IMR-90 (cell line): ENCODE measurements at regions not wholly inside any gene's neighbourhood (a gene's known extent, or its start where the extent isn't known, plus 50 kb on each side); places are given as distances from the start of the nearest gene placed in this dataset.

ENCODE experiments used
- ATAC-seq: fragments of 200-7000 bp; cut with Tn5 transposase; 2 replicates; pipeline ENCODE4 v1.9.1; 2020; ENCODE audit warnings: low read depth, mild to moderate bottlenecking, moderate library complexity
- BruUV-seq: library from RNA; stranded (reverse); fragments of 400-500 nt; replicated peaks from 2 replicates; lab custom pipeline; 2021; lab: Mats Ljungman, UMichigan
- CTCF ChIA-PET: fragments of 300-600 bp; formaldehyde crosslinking; extraction: SDS; loops from one replicate; lab custom pipeline; 2021; ENCODE audit warnings: antibody characterized with exemption; lab: Yijun Ruan, JAX
- POLR2A ChIA-PET: fragments of 300-600 bp; sonication (Branson Sonifier 250); formaldehyde crosslinking; loops from one replicate; lab custom pipeline; 2022; ENCODE audit warnings: antibody characterized with exemption; ENCODE audit not compliant: unreplicated experiment; lab: Charles Lee
- DNase-seq: peaks from one replicate; pipeline ENCODE4 v3.0.0; 2013
- H2AFZ ChIP-seq: replicated peaks from 2 replicates; pipeline ENCODE3; 2013; ENCODE audit warnings: low read length, mild to moderate bottlenecking; ENCODE audit not compliant: poor library complexity
- H2AK5ac ChIP-seq: 2 replicates; pipeline ENCODE4 v1.6.1; 2013; ENCODE audit warnings: low read depth, low read length, inconsistent platforms
- H2AK9ac ChIP-seq: replicated peaks from 2 replicates; pipeline ENCODE3; 2013; ENCODE audit warnings: mild to moderate bottlenecking, low read depth, low read length, moderate library complexity; ENCODE audit not compliant: poor library complexity
- H2BK120ac ChIP-seq: 2 replicates; pipeline ENCODE4 v1.6.1; 2013; ENCODE audit warnings: low read depth, low read length, inconsistent platforms
- H2BK15ac ChIP-seq: 3 replicates; pipeline ENCODE4 v1.6.1; 2013; ENCODE audit warnings: low read depth, low read length, inconsistent platforms
- H2BK20ac ChIP-seq: 2 replicates; pipeline ENCODE4 v1.6.1; 2013; ENCODE audit warnings: low read depth, mild to moderate bottlenecking, inconsistent platforms, low read length, moderate library complexity
- H2BK5ac ChIP-seq: 2 replicates; pipeline ENCODE4 v1.6.1; 2013; ENCODE audit warnings: mild to moderate bottlenecking, low read depth, low read length, inconsistent platforms; ENCODE audit not compliant: poor library complexity, severe bottlenecking
- H3K14ac ChIP-seq: replicated peaks from 2 replicates; pipeline ENCODE4 v1.6.1; 2013; ENCODE audit warnings: low read depth, low read length, inconsistent platforms
- H3K18ac ChIP-seq: 2 replicates; pipeline ENCODE4 v1.6.1; 2013; ENCODE audit warnings: low read depth, low read length, control low read depth
- H3K23ac ChIP-seq: 2 replicates; pipeline ENCODE4 v1.6.1; 2013; ENCODE audit warnings: low read depth, low read length, inconsistent platforms
- H3K27ac ChIP-seq: 2 replicates; pipeline ENCODE4 v1.5.1; 2013; ENCODE audit warnings: mild to moderate bottlenecking, control low read depth, low read length; ENCODE audit not compliant: insufficient read depth
- H3K27me3 ChIP-seq: 2 replicates; pipeline ENCODE4 v1.6.1; 2013; ENCODE audit warnings: low read length; ENCODE audit not compliant: control insufficient read depth, insufficient read depth
- H3K36me3 ChIP-seq: 2 replicates; pipeline ENCODE4 v1.6.1; 2013; ENCODE audit warnings: low read length, mixed read lengths; ENCODE audit not compliant: control insufficient read depth, insufficient read depth
- H3K4ac ChIP-seq: 2 replicates; pipeline ENCODE4 v1.6.1; 2013; ENCODE audit warnings: low read depth, low read length, inconsistent platforms
- H3K4me1 ChIP-seq: 2 replicates; pipeline ENCODE4 v1.6.1; 2013; ENCODE audit warnings: low read length, mixed read lengths; ENCODE audit not compliant: control insufficient read depth, insufficient read depth
- H3K4me2 ChIP-seq: 2 replicates; pipeline ENCODE4 v1.6.1; 2013; ENCODE audit warnings: low read depth, mild to moderate bottlenecking, control low read depth, low read length, moderate library complexity
- H3K4me3 ChIP-seq: 2 replicates; pipeline ENCODE4 v1.5.1; 2013; ENCODE audit warnings: low read depth, mild to moderate bottlenecking, control low read depth, low read length, moderate library complexity; ENCODE audit not compliant: insufficient read depth
- H3K56ac ChIP-seq: 2 replicates; pipeline ENCODE4 v1.6.1; 2013; ENCODE audit warnings: low read length, inconsistent platforms; ENCODE audit not compliant: insufficient read depth; ENCODE audit errors: extremely low read depth
- H3K79me1 ChIP-seq, 2 experiments: 2 replicates each; pipeline ENCODE4 v1.6.1; 2013; ENCODE audit warnings: low read length in 2 of 2, inconsistent platforms in 1 of 2, low read depth in 1 of 2
- H3K9ac ChIP-seq: 2 replicates; pipeline ENCODE4 v1.6.1; 2013; ENCODE audit warnings: low read depth, low read length, control low read depth
- H3K9me1 ChIP-seq: 2 replicates; pipeline ENCODE4 v1.6.1; 2013; ENCODE audit warnings: low read length, inconsistent platforms; ENCODE audit not compliant: insufficient read depth
- H3K9me3 ChIP-seq: 2 replicates; pipeline ENCODE4 v1.6.1; 2013; ENCODE audit warnings: low read length; ENCODE audit not compliant: control insufficient read depth, insufficient read depth
- H4K20me1 ChIP-seq: 2 replicates; pipeline ENCODE4 v1.6.1; 2013; ENCODE audit warnings: low read length, inconsistent platforms; ENCODE audit not compliant: insufficient read depth
- H4K5ac ChIP-seq: 2 replicates; pipeline ENCODE4 v1.6.1; 2013; ENCODE audit warnings: mild to moderate bottlenecking, low read depth, low read length, control low read depth
- H4K8ac ChIP-seq, 2 experiments: 2 replicates each; pipeline ENCODE4 v1.6.1; 2013; ENCODE audit warnings: low read depth in 2 of 2, low read length in 2 of 2, control low read depth in 1 of 2, inconsistent platforms in 1 of 2
- H4K91ac ChIP-seq: 2 replicates; pipeline ENCODE4 v1.6.1; 2013; ENCODE audit warnings: low read depth, low read length, inconsistent platforms; ENCODE audit not compliant: insufficient read depth
- BHLHE40 ChIP-seq: fragments of 150-350 bp; IDR thresholded peaks from 2 replicates; pipeline ENCODE4 v1.6.1; 2016; ENCODE audit warnings: mild to moderate bottlenecking, low read depth, low read length
- CEBPB ChIP-seq: IDR thresholded peaks from 2 replicates; pipeline ENCODE4 v1.6.1; 2012; ENCODE audit warnings: low read depth, low read length, improper control_type of control experiment
- CTCF ChIP-seq: conservative IDR thresholded peaks from 2 replicates; pipeline ENCODE4 v1.5.1; 2012; ENCODE audit warnings: mild to moderate bottlenecking, low read depth, low read length, improper control_type of control experiment
- MXI1 ChIP-seq: IDR thresholded peaks from 2 replicates; pipeline ENCODE4 v1.6.1; 2012; ENCODE audit warnings: low read depth, mild to moderate bottlenecking, low read length, moderate library complexity, borderline replicate concordance
- RAD21 ChIP-seq: IDR thresholded peaks from 2 replicates; pipeline ENCODE4 v1.6.1; 2012; ENCODE audit warnings: low read length, improper control_type of control experiment
- RFX5 ChIP-seq: IDR thresholded peaks from 2 replicates; pipeline ENCODE4 v1.8.0; 2012; ENCODE audit warnings: low read depth, mild to moderate bottlenecking, low read length, moderate library complexity
- USF2 ChIP-seq: fragments of 150-350 bp; IDR thresholded peaks from 2 replicates; pipeline ENCODE4 v1.6.1; 2017; ENCODE audit warnings: mild to moderate bottlenecking, antibody characterized with exemption, low read length, low read depth
- dilution Hi-C: fragments of 300-500 bp; cut with HindIII; formaldehyde crosslinking; loops from one replicate; pipeline ENCODE4 v1.14.3; 2018; ENCODE audit warnings: low sequenced_read_pairs; ENCODE audit not compliant: unreplicated experiment
- in situ Hi-C: fragments of 300-500 bp; cut with MboI; formaldehyde crosslinking; loops from 3 replicates; pipeline ENCODE4 v1.14.3; 2019; ENCODE audit warnings: low sequenced_read_pairs, inconsistent platforms, mixed read lengths
- intact Hi-C: fragments of 100-400 bp; cut with micrococcal nuclease; formaldehyde crosslinking; loops from 2 replicates; pipeline ENCODE4 v1.10.0; 2022

- dilution Hi-C loops (no loop called here), intact Hi-C loops (no loop called here), in situ Hi-C loops (no loop called here)
- no peak for TF ChIP-seq BHLHE40
- TF ChIP-seq CTCF = no peak
- no peak for TF ChIP-seq USF2
- no peak for TF ChIP-seq CEBPB
- TF ChIP-seq RAD21 = no peak
- TF ChIP-seq MXI1 = no peak
- no peak for TF ChIP-seq RFX5
- Histone ChIP-seq H3K18ac (peak overlapping the region; percentile 34; the same call in 1 of the 2 replicates), H4K91ac (no peak overlapping the region), H3K4me2 (no peak overlapping the region), H2BK20ac (peak overlapping the region; percentile 4; the same call in 1 of the 2 replicates), H2AFZ (no peak overlapping the region), H3K27ac (no peak overlapping the region), H3K56ac (no peak overlapping the region; the same call in 1 of the 2 replicates), H3K23ac (no peak overlapping the region; the same call in 1 of the 2 replicates), H3K36me3 (no peaks in the 10 kb centered on the region), H4K20me1 (no peaks in the 10 kb centered on the region), H2AK9ac (no peak overlapping the region), H3K27me3 (no peaks in the 10 kb centered on the region), H3K4me3 (no peak overlapping the region), H3K9me1 (no peaks in the 10 kb centered on the region), H2BK120ac (0 out of 2 replicates have a peak overlapping the region, but pooled peaks have one; percentile 22), H2BK15ac (no peak overlapping the region), H4K8ac (no peak overlapping the region), H3K9ac (no peak overlapping the region), H2BK5ac (no peak overlapping the region), H3K79me1 (no peaks in the 10 kb centered on the region), H3K9me3 (no peaks in the 10 kb centered on the region), H3K4ac (no peak overlapping the region), H2AK5ac (no peak overlapping the region), H3K4me1 (no peaks in the 10 kb centered on the region), H3K14ac (no peak overlapping the region), H4K5ac (no peak overlapping the region)
- ATAC-seq (peak; percentile 27; the same call in 1 of the 2 replicates), DNase-seq (peak; percentile 25)
- no TSS peak for BruUV-seq
- CTCF ChIA-PET = interaction anchor here (0.5 kb wide), 1 partner anchor 139 kb away, joined by 6 read pairs; no protein-coding TSS in a partner anchor
- POLR2A ChIA-PET = no interaction called here
These were observed 71.4 kb downstream of the AREG start for GRCh38 chr4:74516303-74516702.
